SJSA1 (cell line): ENCODE measurements at regions not wholly inside any gene's neighbourhood (a gene's known extent, or its start where the extent isn't known, plus 50 kb on each side); places are given as distances from the start of the nearest gene placed in this dataset.
"Not testable (repeated sequence)": the region's sequence is repeated elsewhere in the genome, so short reads cannot be mapped to it uniquely, and the experiment has no call there.

ENCODE experiments used
- DNase-seq, 2 experiments: peaks; one replicate each; pipeline ENCODE4 v3.0.0-alpha.2; 2015 to 2020; ENCODE audit warnings: low spot score in 2 of 2, low read depth in 1 of 2
- H3K27ac ChIP-seq: fragments of 250-450 bp; sonication (Bioruptor Pico); 2 replicates; pipeline ENCODE4 v1.5.1; 2020; ENCODE audit warnings: mild to moderate bottlenecking, moderate library complexity
- H3K27me3 ChIP-seq: fragments of 250-450 bp; sonication (Bioruptor Pico); replicated peaks from 2 replicates; pipeline ENCODE4 v1.5.1; 2020; ENCODE audit warnings: mild to moderate bottlenecking, moderate library complexity
- H3K36me3 ChIP-seq: fragments of 250-450 bp; sonication (Bioruptor Pico); 2 replicates; pipeline ENCODE4 v1.5.1; 2020; ENCODE audit warnings: mild to moderate bottlenecking
- H3K4me1 ChIP-seq: fragments of 250-450 bp; sonication (Bioruptor Pico); replicated peaks from 2 replicates; pipeline ENCODE4 v1.6.1; 2021; ENCODE audit warnings: mild to moderate bottlenecking
- H3K4me3 ChIP-seq: fragments of 250-450 bp; sonication (Bioruptor Pico); 2 replicates; pipeline ENCODE4 v1.5.1; 2020; ENCODE audit warnings: mild to moderate bottlenecking
- H3K9me3 ChIP-seq: fragments of 250-450 bp; sonication (Bioruptor Pico); replicated peaks from 2 replicates; pipeline ENCODE4 v1.5.1; 2020; ENCODE audit warnings: mild to moderate bottlenecking

- Histone ChIP-seq H3K4me3 (no peak overlapping the region), H3K27me3 (0 out of 2 replicates have a peak, but pooled peaks cover 3% of the 10 kb centered on the region), H3K9me3 (no peaks in the 10 kb centered on the region), H3K4me1 (no peaks in the 10 kb centered on the region), H3K27ac (no peak overlapping the region), H3K36me3 (no peaks in the 10 kb centered on the region)
- no peak for DNase-seq
These were observed 82.7 kb upstream of the SFSWAP start for GRCh38 chr12:131628023-131628740.

- no peak overlapping the region for H3K27ac ChIP-seq
- H3K9me3 ChIP-seq = no peaks in the 10 kb centered on the region
- H3K27me3 ChIP-seq = 0 out of 2 replicates have a peak, but pooled peaks cover 3% of the 10 kb centered on the region
- H3K4me1 ChIP-seq = no peaks in the 10 kb centered on the region
- no peak overlapping the region for H3K4me3 ChIP-seq
- H3K36me3 ChIP-seq = no peaks in the 10 kb centered on the region
- DNase-seq = no peak
These were observed 82.0 kb upstream of the SFSWAP start for GRCh38 chr12:131628766-131629448.

- Histone ChIP-seq H3K36me3 (no peaks in the 10 kb centered on the region), H3K27me3 (0 out of 2 replicates have a peak, but pooled peaks cover 3% of the 10 kb centered on the region), H3K9me3 (no peaks in the 10 kb centered on the region), H3K27ac (no peak overlapping the region), H3K4me1 (no peaks in the 10 kb centered on the region), H3K4me3 (no peak overlapping the region)
- no peak for DNase-seq
These were observed 79.7 kb upstream of the SFSWAP start for GRCh38 chr12:131631230-131631629.

GRCh38 chr12:131631889-131632651 lies 78.8 kb upstream of the SFSWAP start:
- not testable (repeated sequence) for H3K27ac ChIP-seq, H3K4me1 ChIP-seq, H3K36me3 ChIP-seq, H3K27me3 ChIP-seq, DNase-seq, H3K4me3 ChIP-seq, H3K9me3 ChIP-seq

GRCh38 chr12:131632652-131633023 lies 78.3 kb upstream of the SFSWAP start:
- not testable (repeated sequence) for H3K9me3 ChIP-seq, H3K36me3 ChIP-seq, DNase-seq, H3K4me1 ChIP-seq, H3K27me3 ChIP-seq, H3K27ac ChIP-seq, H3K4me3 ChIP-seq

- not testable (repeated sequence) for H3K36me3 ChIP-seq, H3K4me3 ChIP-seq, H3K27ac ChIP-seq, H3K9me3 ChIP-seq, H3K27me3 ChIP-seq, DNase-seq, H3K4me1 ChIP-seq
These were observed 77.3 kb upstream of the SFSWAP start for GRCh38 chr12:131633610-131634009.

GRCh38 chr12:131634037-131634436 lies 76.9 kb upstream of the SFSWAP start:
- Histone ChIP-seq H3K4me3 (no peak overlapping the region), H3K36me3 (no peaks in the 10 kb centered on the region), H3K27ac (no peak overlapping the region), H3K4me1 (no peaks in the 10 kb centered on the region), H3K27me3 (peaks cover 3% of the 10 kb centered on the region; the same call in 1 of the 2 replicates), H3K9me3 (no peaks in the 10 kb centered on the region)
- DNase-seq = no peak

- not testable (repeated sequence) for H3K4me3 ChIP-seq, H3K27me3 ChIP-seq, H3K4me1 ChIP-seq, H3K9me3 ChIP-seq, H3K27ac ChIP-seq, H3K36me3 ChIP-seq, DNase-seq
These were observed 75.9 kb upstream of the SFSWAP start for GRCh38 chr12:131635012-131635411.

GRCh38 chr12:131635491-131636122 lies 75.3 kb upstream of the SFSWAP start:
- no peaks in the 10 kb centered on the region for H3K36me3 ChIP-seq
- H3K4me1 ChIP-seq = no peaks in the 10 kb centered on the region
- no peaks in the 10 kb centered on the region; the same call in 1 of the 2 replicates for H3K27me3 ChIP-seq
- no peak overlapping the region for H3K4me3 ChIP-seq
- no peak for DNase-seq
- H3K27ac ChIP-seq = no peak overlapping the region
- no peaks in the 10 kb centered on the region for H3K9me3 ChIP-seq

GRCh38 chr12:131636266-131636665 lies 74.6 kb upstream of the SFSWAP start:
- no peak for DNase-seq
- Histone ChIP-seq H3K4me3 (no peak overlapping the region), H3K27me3 (no peaks in the 10 kb centered on the region; the same call in 1 of the 2 replicates), H3K36me3 (no peaks in the 10 kb centered on the region), H3K27ac (no peak overlapping the region), H3K4me1 (no peaks in the 10 kb centered on the region), H3K9me3 (no peaks in the 10 kb centered on the region)

GRCh38 chr12:131636940-131637750 lies 73.7 kb upstream of the SFSWAP start:
- no peak overlapping the region for H3K27ac ChIP-seq
- no peaks in the 10 kb centered on the region; the same call in 1 of the 2 replicates for H3K27me3 ChIP-seq
- no peak for DNase-seq
- H3K36me3 ChIP-seq = no peaks in the 10 kb centered on the region
- H3K4me3 ChIP-seq = no peak overlapping the region
- no peaks in the 10 kb centered on the region for H3K9me3 ChIP-seq
- no peaks in the 10 kb centered on the region for H3K4me1 ChIP-seq

GRCh38 chr12:131637986-131638385 lies 72.9 kb upstream of the SFSWAP start:
- Histone ChIP-seq H3K4me3 (no peak overlapping the region), H3K27ac (no peak overlapping the region), H3K27me3 (no peaks in the 10 kb centered on the region; the same call in 1 of the 2 replicates), H3K9me3 (no peaks in the 10 kb centered on the region), H3K36me3 (no peaks in the 10 kb centered on the region), H3K4me1 (no peaks in the 10 kb centered on the region)
- no peak for DNase-seq
